GM18507 (cell line): ENCODE measurements at regions not wholly inside any gene's neighbourhood (a gene's known extent, or its start where the extent isn't known, plus 50 kb on each side); places are given as distances from the start of the nearest gene placed in this dataset.
"Not testable (repeated sequence)": the region's sequence is repeated elsewhere in the genome, so short reads cannot be mapped to it uniquely, and the experiment has no call there.

Source experiments
- DNase-seq: peaks from one replicate; pipeline ENCODE4 v3.0.0; 2011; ENCODE audit warnings: low read depth; ENCODE audit not compliant: insufficient read length; ENCODE audit errors: extremely low spot score
- FAIRE-seq: peaks from 2 replicates; lab custom pipeline; 2011; peaks lifted over from hg19 to GRCh38; lab: Jason Lieb, UNC

- DNase-seq (no peak), FAIRE-seq (no peak)
Measured at GRCh38 chr3:104080088-104080626, 1286.6 kb upstream of the ALCAM start.

- DNase-seq (no peak), FAIRE-seq (no peak)
Measured at GRCh38 chr3:104088738-104089137, 1278.0 kb upstream of the ALCAM start.

GRCh38 chr3:104089987-104090386 is 1276.7 kb upstream of the ALCAM start:
- not testable (repeated sequence) for DNase-seq, FAIRE-seq

- FAIRE-seq (peak; percentile 24), DNase-seq (no peak)
Measured at GRCh38 chr3:104101736-104102135, 1265.0 kb upstream of the ALCAM start.

DNA sequence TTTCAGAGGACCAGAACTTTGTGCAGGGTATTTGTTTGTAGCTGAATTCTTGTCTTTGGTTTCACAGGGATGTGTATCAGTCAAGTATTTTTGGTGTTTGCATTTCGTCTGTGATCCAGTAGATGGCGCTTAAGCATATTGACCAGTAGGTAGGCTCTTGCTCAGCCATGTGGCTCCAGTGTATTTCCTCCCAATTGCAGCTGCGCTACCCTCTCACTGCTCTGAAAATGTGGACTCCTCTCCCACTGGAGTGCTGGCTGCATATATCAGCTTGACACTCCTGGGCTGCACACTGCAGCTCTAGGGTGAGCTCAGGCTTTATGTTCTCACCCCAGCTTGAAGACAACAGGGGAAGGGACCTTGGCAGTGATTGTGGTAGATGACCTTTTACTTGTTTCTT is 1264.3 kb upstream of the ALCAM start:
- FAIRE-seq: peak; percentile 95

GRCh38 chr3:104106276-104106675 is 1260.4 kb upstream of the ALCAM start:
- no peak for DNase-seq
- no peak for FAIRE-seq

More for the DNA sequence above, 1264.3 kb upstream of the ALCAM start:
- no peak for DNase-seq

- DNase-seq (no peak), FAIRE-seq (no peak)
Measured at GRCh38 chr3:104108522-104108921, 1258.2 kb upstream of the ALCAM start.

GRCh38 chr3:104126463-104126862 is 1240.2 kb upstream of the ALCAM start:
- no peak for DNase-seq
- no peak for FAIRE-seq

DNA sequence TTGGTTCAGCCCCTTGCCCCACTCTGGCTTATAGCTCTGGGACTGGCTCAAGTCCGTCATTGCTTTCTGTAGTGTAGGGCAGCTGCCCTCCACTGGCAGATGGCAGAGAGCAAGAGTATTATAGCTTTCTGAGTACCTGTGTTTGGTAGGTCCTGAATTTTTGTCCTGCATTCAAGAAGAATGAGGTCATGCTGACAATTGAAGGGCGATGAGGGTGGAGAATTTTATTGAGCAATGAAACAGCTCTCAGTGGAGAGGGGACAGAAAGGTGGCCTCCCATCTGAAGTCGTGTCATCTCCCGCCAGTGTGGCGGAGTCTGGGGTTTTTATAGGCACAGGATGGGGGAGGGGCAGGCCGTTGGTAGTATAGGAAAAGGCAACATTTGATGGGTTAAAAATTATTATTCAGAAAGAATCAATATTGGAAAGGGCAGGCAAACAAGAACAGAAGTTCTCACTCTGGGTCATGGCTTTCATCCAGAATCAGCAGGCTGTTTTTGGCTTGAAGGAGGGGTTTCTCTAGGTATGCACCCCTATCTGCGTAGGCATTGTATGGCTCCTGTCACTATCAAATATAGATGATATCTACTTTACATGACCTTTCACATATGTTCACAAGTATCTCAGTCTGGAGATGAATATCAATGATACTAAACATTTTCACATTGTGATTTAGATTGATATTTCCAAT is 1239.7 kb upstream of the ALCAM start:
- DNase-seq: no peak
- no peak for FAIRE-seq

DNA sequence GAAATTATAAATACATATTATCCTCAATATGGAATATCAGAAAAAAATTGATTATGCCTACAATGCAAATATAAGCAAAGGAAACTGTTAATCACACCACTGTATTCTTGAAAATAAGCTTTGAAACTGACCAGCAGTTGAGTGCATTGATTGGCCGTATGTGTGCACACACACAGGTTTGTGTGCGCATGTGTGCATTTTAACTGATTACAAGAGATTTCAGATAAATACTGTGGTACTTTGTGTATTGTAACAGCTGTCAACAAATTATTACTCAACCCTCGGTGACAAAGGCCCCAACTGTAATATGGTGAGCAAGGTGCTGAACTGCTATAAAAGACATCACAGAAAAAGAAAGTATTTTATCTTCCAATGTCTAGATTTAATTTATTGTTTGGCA is 1238.9 kb upstream of the ALCAM start:
- FAIRE-seq (no peak), DNase-seq (no peak)

DNA sequence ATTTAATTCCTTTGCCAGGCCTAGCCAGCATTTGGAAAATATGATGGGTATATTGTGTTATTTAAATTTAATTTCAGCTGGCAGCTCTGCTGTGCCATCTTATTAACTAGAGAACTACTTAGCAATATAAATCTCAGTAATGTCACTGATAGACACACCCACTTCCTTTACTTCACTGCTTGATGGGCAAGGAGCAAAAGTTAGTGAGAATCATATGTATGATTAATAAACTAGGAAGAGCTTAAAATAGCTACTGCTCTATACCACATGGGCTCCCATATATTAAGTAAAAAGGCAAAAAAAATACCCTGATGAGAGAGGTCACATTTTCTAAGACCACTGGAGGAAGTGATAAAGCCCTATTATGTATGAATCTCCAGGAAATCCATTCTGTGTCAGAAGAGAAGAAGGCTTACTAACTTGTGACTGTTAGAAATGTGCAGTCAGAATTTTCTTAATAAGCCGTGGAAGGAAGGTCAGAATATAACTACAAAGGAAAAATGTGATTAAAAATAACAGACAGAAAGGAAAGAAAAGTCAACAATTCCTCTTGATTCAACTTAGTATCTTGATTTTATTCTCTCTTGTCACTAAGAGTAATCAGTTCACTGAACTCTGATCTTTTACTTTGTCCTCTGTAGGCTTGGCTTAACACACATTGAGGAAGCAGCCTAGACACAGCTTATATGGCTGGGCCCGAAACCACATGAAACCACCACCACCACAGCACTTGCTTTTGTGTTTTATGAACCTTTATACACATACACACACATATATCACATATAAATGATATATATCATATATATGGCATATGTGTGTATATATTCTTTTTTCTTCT is 1233.9 kb upstream of the ALCAM start:
- DNase-seq (no peak), FAIRE-seq (no peak)

GRCh38 chr3:104133630-104134029 is 1233.1 kb upstream of the ALCAM start:
- no peak for DNase-seq
- FAIRE-seq: no peak

DNA sequence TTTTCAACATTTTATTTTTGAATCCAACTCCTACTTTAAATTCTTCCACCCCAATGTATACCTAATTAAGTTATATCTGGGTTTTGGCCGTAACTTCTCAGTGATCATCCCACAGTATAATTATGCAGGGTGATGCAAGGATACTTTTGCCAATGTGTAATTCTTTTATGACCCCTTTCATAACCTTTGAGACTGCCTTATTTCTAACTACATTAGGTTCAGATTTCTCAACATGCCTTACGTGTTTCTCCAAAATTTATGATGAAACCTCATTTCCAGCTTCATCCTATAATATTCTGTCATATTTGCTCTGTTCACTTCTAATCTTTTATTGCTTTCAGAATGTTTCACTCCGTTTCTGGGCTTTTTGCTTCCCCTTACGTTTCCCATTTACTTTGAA is 1229.6 kb upstream of the ALCAM start:
- FAIRE-seq: no peak
- DNase-seq: no peak

- no peak for DNase-seq
- no peak for FAIRE-seq
Measured at GRCh38 chr3:104145164-104145563, 1221.5 kb upstream of the ALCAM start.

- DNase-seq: no peak
- FAIRE-seq: no peak
Measured at GRCh38 chr3:104149154-104149553, 1217.6 kb upstream of the ALCAM start.

DNA sequence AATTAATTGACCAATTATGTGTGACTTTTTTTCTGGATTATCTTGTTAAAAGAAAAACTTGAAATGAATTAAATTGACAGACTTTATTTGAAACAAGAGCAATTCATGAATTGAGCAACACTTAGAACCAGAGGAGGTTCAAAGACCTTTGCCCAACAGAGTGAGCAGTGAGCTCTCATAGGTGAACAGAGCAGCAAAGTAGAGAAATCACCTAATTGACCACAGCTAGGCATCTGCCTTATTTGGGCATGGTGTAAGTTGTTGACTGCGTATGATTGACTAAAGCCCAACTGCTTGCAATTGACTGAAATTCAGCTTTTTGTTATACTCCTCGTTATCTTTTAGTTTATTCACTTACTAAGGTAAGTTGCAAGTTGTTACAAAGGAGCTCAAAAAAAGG is 1216.0 kb upstream of the ALCAM start:
- FAIRE-seq (no peak), DNase-seq (no peak)

DNA sequence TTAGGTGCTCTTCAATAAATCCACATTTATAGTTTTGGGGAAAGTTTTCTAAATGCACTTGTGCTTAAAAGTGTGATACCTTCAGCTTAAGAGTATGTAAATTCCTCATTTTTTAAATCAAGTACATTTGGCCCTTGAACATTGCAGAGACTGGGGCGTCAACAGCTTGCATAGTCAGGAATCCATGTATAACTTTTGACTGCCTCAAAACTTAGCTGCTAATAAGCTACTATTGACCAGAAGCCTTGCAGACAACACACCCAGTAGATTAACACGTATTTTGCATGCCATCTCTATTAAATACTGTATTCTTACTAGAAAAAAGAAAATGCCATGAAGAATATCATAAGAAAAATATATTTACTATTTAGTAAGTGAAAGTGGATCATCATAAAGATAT is 1211.8 kb upstream of the ALCAM start:
- FAIRE-seq: no peak
- DNase-seq: no peak

DNA sequence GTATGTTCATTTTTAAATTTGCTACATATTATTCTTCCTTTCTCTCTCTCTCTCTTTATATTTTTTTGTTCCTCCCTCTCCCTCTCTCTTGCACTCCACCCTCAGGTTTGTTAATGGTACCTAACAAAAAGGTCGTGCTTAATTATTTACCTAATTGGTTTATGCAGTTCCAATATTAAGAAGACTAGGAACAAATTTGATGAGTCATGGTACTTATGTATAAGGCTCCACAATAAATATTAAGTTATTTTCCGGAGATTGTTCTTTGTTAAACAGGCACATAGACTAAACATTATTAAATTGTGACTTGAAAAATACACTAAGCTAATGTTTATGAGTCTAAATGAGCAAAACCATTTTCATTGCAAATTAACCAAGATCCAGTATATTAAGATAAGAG is 1200.8 kb upstream of the ALCAM start:
- DNase-seq (no peak), FAIRE-seq (no peak)

DNA sequence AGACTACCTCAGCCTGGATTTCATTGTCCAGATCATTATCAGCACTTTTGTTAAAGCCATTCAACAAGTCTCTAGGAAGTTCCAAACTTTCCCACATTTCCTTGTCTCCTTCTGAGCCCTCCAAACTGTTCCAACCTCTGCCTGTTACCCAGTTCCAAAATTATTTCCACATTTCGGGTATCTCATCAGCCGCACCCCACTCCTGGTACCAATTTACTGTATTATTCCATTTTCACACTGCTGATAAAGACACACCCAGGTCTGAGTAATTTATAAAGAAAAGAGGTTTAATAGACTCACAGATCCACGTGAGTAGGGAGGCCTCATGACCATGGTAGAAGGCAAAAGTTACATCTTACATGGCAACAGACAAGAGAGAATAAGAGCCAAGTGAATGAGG is 1198.3 kb upstream of the ALCAM start:
- DNase-seq: no peak
- no peak for FAIRE-seq

- DNase-seq: no peak
- FAIRE-seq: no peak
Measured at GRCh38 chr3:104175696-104176095, 1191.0 kb upstream of the ALCAM start.

- DNase-seq (no peak), FAIRE-seq (no peak)
Measured at GRCh38 chr3:104176706-104177105, 1190.0 kb upstream of the ALCAM start.
